ENCODE measurements at regions not wholly inside any gene's neighbourhood (a gene's known extent, or its start where the extent isn't known, plus 50 kb on each side); places are given as distances from the start of the nearest gene placed in this dataset.

DNA sequence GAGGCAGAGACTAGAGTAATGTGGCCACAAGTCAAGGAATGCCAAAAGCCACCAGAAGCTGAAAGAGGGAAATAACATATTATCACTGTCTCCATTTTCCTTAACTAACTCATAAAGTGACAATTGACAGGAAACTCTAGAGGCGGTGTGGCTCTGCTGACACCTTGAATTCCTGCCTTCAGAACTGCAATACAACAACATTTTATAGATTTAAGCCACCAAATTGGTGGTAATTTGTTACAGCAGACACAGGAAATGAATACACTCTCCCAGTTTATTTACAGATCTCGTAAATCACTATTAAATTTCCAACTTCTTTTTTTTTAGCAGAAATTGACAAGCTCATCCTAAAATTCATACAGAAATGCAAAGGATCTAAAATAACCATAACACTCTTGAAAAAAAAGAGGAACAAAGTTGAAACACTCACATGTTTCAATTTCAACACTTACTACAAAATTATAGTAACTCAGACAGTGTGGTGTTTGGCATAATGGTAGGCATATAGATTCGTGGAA lies 449.9 kb downstream of the OTOL1 start:
- Histone ChIP-seq H3K4me1 (ENCODE audit: control insufficient read depth in 5 of 5, insufficient read depth in 5 of 5, low read length in 5 of 5) (peaks cover 0 to 5% (median 0%) of the 10 kb centered on the region in 5 donors), H3K27ac (ENCODE audit: low read depth in 1 of 2, low read length in 1 of 2) (no peak overlapping the region), H3K36me3 (ENCODE audit: control insufficient read depth in 4 of 4, insufficient read depth in 4 of 4, low read length in 4 of 4) (no peaks in the 10 kb centered on the region), H3K9ac (ENCODE audit: insufficient read depth in 1 of 2, low read length in 2 of 2) (no peak overlapping the region), H3K27me3 (ENCODE audit: control insufficient read depth in 3 of 3, insufficient read depth in 3 of 3, low read length in 2 of 3) (no peaks in the 10 kb centered on the region), H3K4me3 (no peak overlapping the region), H3K9me3 (ENCODE audit: control insufficient read depth in 4 of 4, insufficient read depth in 3 of 4, low read length in 3 of 4) (no peaks in the 10 kb centered on the region)
- WGBS, 2 donors, result 33 to 57% methylated on average over 3 of the region's 3 CpGs
- no peak for DNase-seq
- no peak for ATAC-seq (ENCODE audit: insufficient read depth, low FRiP score)
- TF ChIP-seq, protein P1, sequence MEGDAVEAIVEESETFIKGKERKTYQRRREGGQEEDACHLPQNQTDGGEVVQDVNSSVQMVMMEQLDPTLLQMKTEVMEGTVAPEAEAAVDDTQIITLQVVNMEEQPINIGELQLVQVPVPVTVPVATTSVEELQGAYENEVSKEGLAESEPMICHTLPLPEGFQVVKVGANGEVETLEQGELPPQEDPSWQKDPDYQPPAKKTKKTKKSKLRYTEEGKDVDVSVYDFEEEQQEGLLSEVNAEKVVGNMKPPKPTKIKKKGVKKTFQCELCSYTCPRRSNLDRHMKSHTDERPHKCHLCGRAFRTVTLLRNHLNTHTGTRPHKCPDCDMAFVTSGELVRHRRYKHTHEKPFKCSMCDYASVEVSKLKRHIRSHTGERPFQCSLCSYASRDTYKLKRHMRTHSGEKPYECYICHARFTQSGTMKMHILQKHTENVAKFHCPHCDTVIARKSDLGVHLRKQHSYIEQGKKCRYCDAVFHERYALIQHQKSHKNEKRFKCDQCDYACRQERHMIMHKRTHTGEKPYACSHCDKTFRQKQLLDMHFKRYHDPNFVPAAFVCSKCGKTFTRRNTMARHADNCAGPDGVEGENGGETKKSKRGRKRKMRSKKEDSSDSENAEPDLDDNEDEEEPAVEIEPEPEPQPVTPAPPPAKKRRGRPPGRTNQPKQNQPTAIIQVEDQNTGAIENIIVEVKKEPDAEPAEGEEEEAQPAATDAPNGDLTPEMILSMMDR (IDR thresholded peaks at IDR 0.05; ENCODE audit: control extremely low read depth, extremely low read depth), result no peak

DNA sequence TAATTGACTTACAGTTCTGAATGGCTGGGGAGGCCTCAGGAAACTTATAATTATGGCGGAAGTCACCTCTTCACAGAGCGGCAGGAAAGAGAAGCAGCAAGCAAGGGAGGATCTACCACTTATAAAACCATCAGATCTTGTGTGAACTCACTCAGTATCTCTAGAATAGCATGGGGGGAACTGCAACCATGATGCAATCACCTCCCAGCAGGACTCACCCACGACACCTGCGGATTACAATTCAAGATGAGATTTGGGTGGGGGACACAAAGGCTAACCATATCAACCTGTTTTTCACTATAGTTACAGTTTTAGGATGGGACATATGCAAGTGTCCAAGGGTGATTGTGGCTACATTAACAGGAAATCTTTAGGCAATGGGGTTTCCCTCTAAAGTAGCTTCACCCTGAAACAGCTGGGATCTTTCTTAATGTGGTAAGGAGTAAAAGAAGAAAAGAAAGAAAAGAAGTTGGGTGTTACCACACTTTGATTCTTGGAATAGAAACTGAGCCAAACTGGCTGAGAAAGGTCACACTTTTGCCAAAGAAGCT lies 453.8 kb downstream of the OTOL1 start:
- TF ChIP-seq, protein P1 (IDR thresholded peaks at IDR 0.05; ENCODE audit: control extremely low read depth, extremely low read depth), result no peak
- ATAC-seq (ENCODE audit: insufficient read depth, low FRiP score) (no peak), DNase-seq (peak in 2 of 3 donors; percentile 42 to 61)
- H3K4me1 ChIP-seq (ENCODE audit: control insufficient read depth in 5 of 5, insufficient read depth in 5 of 5, low read length in 5 of 5), result no peaks in the 10 kb centered on the region
- H3K9ac ChIP-seq (ENCODE audit: insufficient read depth in 1 of 2, low read length in 2 of 2), result no peak overlapping the region
- no peaks in the 10 kb centered on the region for H3K9me3 ChIP-seq (ENCODE audit: control insufficient read depth in 4 of 4, insufficient read depth in 3 of 4, low read length in 3 of 4)
- H3K36me3 ChIP-seq (ENCODE audit: control insufficient read depth in 4 of 4, insufficient read depth in 4 of 4, low read length in 4 of 4), result no peaks in the 10 kb centered on the region
- no peak overlapping the region for H3K27ac ChIP-seq (ENCODE audit: low read depth in 1 of 2, low read length in 1 of 2)
- WGBS, 2 donors, result 87 to 88% methylated on average over 4 of the region's 4 CpGs
- H3K4me3 ChIP-seq, result no peak overlapping the region
- no peaks in the 10 kb centered on the region for H3K27me3 ChIP-seq (ENCODE audit: control insufficient read depth in 3 of 3, insufficient read depth in 3 of 3, low read length in 2 of 3)

DNA sequence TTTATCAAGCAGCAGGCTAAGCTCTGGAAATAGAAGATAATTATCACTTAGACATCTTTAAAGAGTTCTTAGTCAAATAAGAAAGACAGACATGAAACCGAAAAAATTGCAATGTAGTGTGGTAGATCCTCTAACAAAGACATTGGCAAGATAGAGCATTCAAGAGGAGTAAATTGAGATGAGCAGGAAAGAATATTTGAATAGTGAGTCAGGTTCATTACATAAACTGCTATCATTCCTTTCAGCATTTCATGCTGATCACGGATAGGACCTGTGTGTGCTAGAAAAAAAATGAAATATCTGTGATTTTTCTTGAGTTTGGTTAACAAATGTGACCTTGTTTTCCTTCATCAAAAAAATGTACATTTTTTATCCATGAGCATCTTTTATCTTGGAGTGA lies 460.9 kb downstream of the OTOL1 start:
- Histone ChIP-seq H3K36me3 (ENCODE audit: control insufficient read depth in 4 of 4, insufficient read depth in 4 of 4, low read length in 4 of 4) (no peaks in the 10 kb centered on the region), H3K27ac (ENCODE audit: low read depth in 1 of 2, low read length in 1 of 2) (no peak overlapping the region), H3K4me1 (ENCODE audit: control insufficient read depth in 5 of 5, insufficient read depth in 5 of 5, low read length in 5 of 5) (no peaks in the 10 kb centered on the region), H3K9me3 (ENCODE audit: control insufficient read depth in 4 of 4, insufficient read depth in 3 of 4, low read length in 3 of 4) (no peaks in the 10 kb centered on the region), H3K9ac (ENCODE audit: insufficient read depth in 1 of 2, low read length in 2 of 2) (no peak overlapping the region), H3K4me3 (no peak overlapping the region), H3K27me3 (ENCODE audit: control insufficient read depth in 3 of 3, insufficient read depth in 3 of 3, low read length in 2 of 3) (no peaks in the 10 kb centered on the region)
- DNase-seq, result no peak
- ATAC-seq (ENCODE audit: insufficient read depth, low FRiP score), result no peak
- TF ChIP-seq, protein P1 (IDR thresholded peaks at IDR 0.05; ENCODE audit: control extremely low read depth, extremely low read depth), result no peak
- WGBS, 2 donors, result 72 to 83% methylated on average over 2 of the region's 2 CpGs

DNA sequence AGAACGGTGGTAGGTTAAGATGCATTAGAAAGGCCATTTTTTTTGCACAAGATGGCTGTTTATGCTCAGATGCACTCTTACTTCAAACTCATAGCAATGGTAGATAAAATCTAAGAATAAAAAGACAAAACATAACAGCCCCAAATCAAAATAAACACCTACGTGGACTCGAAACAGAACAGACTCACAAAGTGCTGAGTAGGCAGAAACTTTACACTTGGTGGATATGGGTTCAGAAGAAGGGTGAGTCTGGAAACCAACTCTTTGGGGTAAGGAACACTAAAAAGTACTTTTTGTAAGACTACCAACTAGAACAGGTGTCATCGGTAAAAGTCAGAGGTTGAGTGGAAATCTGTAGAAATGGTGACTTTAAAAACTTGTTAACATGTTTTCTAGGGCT lies 468.2 kb downstream of the OTOL1 start:
- WGBS, 2 donors, result 83 to 91% methylated on average over 4 of the region's 4 CpGs
- Histone ChIP-seq H3K4me3 (no peak overlapping the region), H3K4me1 (ENCODE audit: control insufficient read depth in 5 of 5, insufficient read depth in 5 of 5, low read length in 5 of 5) (no peaks in the 10 kb centered on the region), H3K27me3 (ENCODE audit: control insufficient read depth in 3 of 3, insufficient read depth in 3 of 3, low read length in 2 of 3) (no peaks in the 10 kb centered on the region), H3K27ac (ENCODE audit: low read depth in 1 of 2, low read length in 1 of 2) (no peak overlapping the region), H3K9ac (ENCODE audit: insufficient read depth in 1 of 2, low read length in 2 of 2) (no peak overlapping the region), H3K9me3 (ENCODE audit: control insufficient read depth in 4 of 4, insufficient read depth in 3 of 4, low read length in 3 of 4) (no peaks in the 10 kb centered on the region), H3K36me3 (ENCODE audit: control insufficient read depth in 4 of 4, insufficient read depth in 4 of 4, low read length in 4 of 4) (no peaks in the 10 kb centered on the region)
- TF ChIP-seq, protein P1 (IDR thresholded peaks at IDR 0.05; ENCODE audit: control extremely low read depth, extremely low read depth), result no peak
- ATAC-seq (ENCODE audit: insufficient read depth, low FRiP score) (no peak), DNase-seq (no peak)
